SK-N-SH treated with all-trans-retinoic acid at 6 μM for 48 hours (cell line): ENCODE measurements at regions not wholly inside any gene's neighbourhood (a gene's known extent, or its start where the extent isn't known, plus 50 kb on each side); places are given as distances from the start of the nearest gene placed in this dataset.

Experiments
- ARNTL ChIP-seq: fragments of 450-650 bp; formaldehyde crosslinking; IDR thresholded peaks from 2 replicates; pipeline ENCODE4 v1.5.0; 2020; ENCODE audit warnings: low read depth, mild to moderate bottlenecking, moderate library complexity, borderline replicate concordance
- BACH2 ChIP-seq: fragments of 250-450 bp; sonication (Bioruptor Pico); IDR thresholded peaks from 2 replicates; pipeline ENCODE4 v1.9.0; 2021; ENCODE audit warnings: mild to moderate bottlenecking, borderline replicate concordance
- CREB5 ChIP-seq: fragments of 250-450 bp; sonication (Bioruptor Pico); IDR thresholded peaks from 2 replicates; pipeline ENCODE4 v1.5.1; 2020; ENCODE audit warnings: low read depth, mild to moderate bottlenecking, moderate library complexity
- CSDC2 ChIP-seq: fragments of 250-450 bp; sonication (Bioruptor Pico); IDR thresholded peaks from 2 replicates; pipeline ENCODE4 v1.5.0; 2020; ENCODE audit warnings: mild to moderate bottlenecking, moderate library complexity
- ISL1 ChIP-seq: fragments of 250-450 bp; sonication (Bioruptor Pico); IDR thresholded peaks from 2 replicates; pipeline ENCODE4 v2.1.2; 2022; ENCODE audit warnings: mild to moderate bottlenecking, moderate library complexity
- PATZ1 ChIP-seq: fragments of 250-450 bp; sonication (Bioruptor Pico); IDR thresholded peaks from 2 replicates; pipeline ENCODE4 v1.8.0; 2020; ENCODE audit warnings: mild to moderate bottlenecking, moderate library complexity, borderline replicate concordance
- POU6F1 ChIP-seq: fragments of 250-450 bp; sonication (Bioruptor Pico); IDR thresholded peaks from 2 replicates; pipeline ENCODE4 v1.8.0; 2021; ENCODE audit warnings: low read depth, mild to moderate bottlenecking, moderate library complexity, borderline replicate concordance
- RARB ChIP-seq: fragments of 250-450 bp; sonication (Bioruptor Pico); IDR thresholded peaks from 2 replicates; pipeline ENCODE4 v1.8.0; 2021; ENCODE audit warnings: mild to moderate bottlenecking, moderate library complexity
- TSHZ2 ChIP-seq: fragments of 250-450 bp; sonication (Bioruptor Pico); IDR thresholded peaks from 2 replicates; pipeline ENCODE4 v1.5.0; 2020; ENCODE audit warnings: mild to moderate bottlenecking, moderate library complexity
- ZFP3 ChIP-seq: fragments of 250-450 bp; sonication (Bioruptor Pico); IDR thresholded peaks from 2 replicates; pipeline ENCODE4 v1.5.0; 2020; ENCODE audit warnings: mild to moderate bottlenecking, moderate library complexity
- ZFP30 ChIP-seq: fragments of 450-650 bp; formaldehyde crosslinking; IDR thresholded peaks from 2 replicates; pipeline ENCODE4 v1.5.0; 2022; ENCODE audit warnings: mild to moderate bottlenecking, moderate library complexity
- ZNF565 ChIP-seq: fragments of 450-650 bp; formaldehyde crosslinking; conservative IDR thresholded peaks from 2 replicates; pipeline ENCODE4 v1.5.0; 2020; ENCODE audit warnings: low read depth, mild to moderate bottlenecking, moderate library complexity
- ZNF70 ChIP-seq: fragments of 450-650 bp; formaldehyde crosslinking; IDR thresholded peaks from 2 replicates; pipeline ENCODE4 v1.5.0; 2020; ENCODE audit warnings: mild to moderate bottlenecking, moderate library complexity

- TF ChIP-seq ZFP30 (CRISPR knock-in tag) = no peak
- no peak for TF ChIP-seq ZNF565 (CRISPR knock-in tag)
- no peak for TF ChIP-seq ISL1 (CRISPR knock-in tag)
- no peak for TF ChIP-seq POU6F1 (CRISPR knock-in tag)
- no peak for TF ChIP-seq CREB5 (CRISPR knock-in tag)
- TF ChIP-seq ZNF70 (CRISPR knock-in tag) = no peak
- TF ChIP-seq PATZ1 = no peak
- no peak for TF ChIP-seq ARNTL (CRISPR knock-in tag)
- TF ChIP-seq ZFP3 (CRISPR knock-in tag) = no peak
- TF ChIP-seq TSHZ2 (CRISPR knock-in tag) = no peak
- no peak for TF ChIP-seq CSDC2
- TF ChIP-seq BACH2 (CRISPR knock-in tag) = no peak
- TF ChIP-seq RARB (CRISPR knock-in tag) = no peak
Measured at GRCh38 chr14:104348741-104349140, 210.4 kb downstream of the KIF26A start.
